Fibroblast of lung (primary cell): ENCODE measurements at regions not wholly inside any gene's neighbourhood (a gene's known extent, or its start where the extent isn't known, plus 50 kb on each side); places are given as distances from the start of the nearest gene placed in this dataset.

ENCODE experiments used
- CTCF ChIP-seq, 2 donors: IDR thresholded peaks in 1 of 2; conservative IDR thresholded peaks in 1 of 2; 1 replicate in 1 of 2; 2 replicates in 1 of 2; pipeline ENCODE4 v1.5.1; 2011 to 2012; ENCODE audit warnings: low read length in 2 of 2, control low read depth in 1 of 2, inconsistent platforms in 1 of 2, low read depth in 1 of 2, mild to moderate bottlenecking in 1 of 2
- EZH2 ChIP-seq: IDR thresholded peaks from 2 replicates; pipeline ENCODE4 v1.5.1; 2012; ENCODE audit warnings: low read length, control low read depth, mild to moderate bottlenecking; ENCODE audit errors: missing control alignments

GRCh38 chr12:126436041-126436440 is 1370.8 kb downstream of the AACS start:
- TF ChIP-seq CTCF (conservative IDR thresholded peaks at IDR 0.05 in 1 of 2, IDR thresholded peaks at IDR 0.05 in 1 of 2; ENCODE audit: low read depth in 1 of 2, low read length in 2 of 2) (no peak), EZH2 (no peak)
